Brain microvascular endothelial cell (primary cell): ENCODE measurements at regions not wholly inside any gene's neighbourhood (a gene's known extent, or its start where the extent isn't known, plus 50 kb on each side); places are given as distances from the start of the nearest gene placed in this dataset.

Experiments
- DNase-seq: peaks from one replicate; pipeline ENCODE4 v3.0.0-alpha.2; 2020
- H3K27ac ChIP-seq: fragments of 250-450 bp; sonication (Bioruptor Pico); 2 replicates; pipeline ENCODE4 v1.5.1; 2020; ENCODE audit warnings: mild to moderate bottlenecking, moderate library complexity
- H3K27me3 ChIP-seq: fragments of 250-450 bp; sonication (Bioruptor Pico); replicated peaks from 2 replicates; pipeline ENCODE4 v1.5.1; 2020; ENCODE audit warnings: mild to moderate bottlenecking
- H3K36me3 ChIP-seq: fragments of 250-450 bp; sonication (Bioruptor Pico); replicated peaks from 2 replicates; pipeline ENCODE4 v1.5.1; 2020; ENCODE audit warnings: mild to moderate bottlenecking
- H3K4me3 ChIP-seq: 2 replicates; pipeline ENCODE4 v1.5.1; 2011; ENCODE audit warnings: low read depth, mild to moderate bottlenecking, control low read depth, low read length, moderate library complexity
- in situ Hi-C: cut with HindIII; loops from 2 replicates; pipeline ENCODE4 v1.10.0; 2017; ENCODE audit warnings: low sequenced_read_pairs, low pct_ligation_motif_present
- TF ChIP-seq, protein P1 (sequence below): IDR thresholded peaks from 2 replicates; pipeline ENCODE4 v1.5.1; 2011; ENCODE audit warnings: low read depth, mild to moderate bottlenecking, moderate library complexity, low read length, control low read depth, inconsistent platforms; ENCODE audit errors: missing control alignments

DNA sequence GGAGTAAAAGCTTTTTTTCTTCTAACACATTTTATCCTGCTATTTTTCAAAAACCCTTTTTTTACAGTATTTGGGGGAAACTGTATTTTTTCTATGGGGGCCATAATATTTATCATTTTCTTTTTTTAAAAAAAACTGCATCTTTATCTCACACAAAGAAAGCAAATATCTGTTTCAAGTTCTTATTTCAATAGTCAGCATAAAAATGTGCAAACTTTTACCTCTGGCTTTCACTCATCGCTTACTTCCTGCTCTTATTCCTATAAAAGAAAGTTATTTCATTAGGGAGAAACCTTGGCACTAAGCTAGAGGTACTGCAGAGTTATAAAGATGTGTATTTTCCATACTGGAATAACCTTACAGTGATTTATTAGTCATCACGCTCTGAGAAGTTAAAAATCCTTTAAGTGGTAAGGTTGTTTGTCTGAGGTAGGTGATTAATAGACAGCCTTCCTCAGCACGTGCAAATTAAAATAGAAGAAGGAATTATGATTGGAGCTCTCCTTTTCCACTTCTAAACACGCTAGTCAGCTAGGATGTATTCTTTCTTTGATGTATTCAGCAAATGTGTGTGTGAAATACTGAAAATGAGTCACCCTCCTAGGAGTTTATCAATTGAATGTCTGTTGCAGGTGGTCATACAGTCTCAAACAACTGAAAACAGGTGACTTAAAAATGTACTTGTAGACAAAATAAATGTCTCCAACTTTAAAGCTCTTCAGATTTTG lies 461.0 kb downstream of the GXYLT1 start:
- Histone ChIP-seq H3K27ac (no peak overlapping the region), H3K36me3 (no peaks in the 10 kb centered on the region), H3K27me3 (no peaks in the 10 kb centered on the region), H3K4me3 (no peak overlapping the region)
- TF ChIP-seq, protein P1, sequence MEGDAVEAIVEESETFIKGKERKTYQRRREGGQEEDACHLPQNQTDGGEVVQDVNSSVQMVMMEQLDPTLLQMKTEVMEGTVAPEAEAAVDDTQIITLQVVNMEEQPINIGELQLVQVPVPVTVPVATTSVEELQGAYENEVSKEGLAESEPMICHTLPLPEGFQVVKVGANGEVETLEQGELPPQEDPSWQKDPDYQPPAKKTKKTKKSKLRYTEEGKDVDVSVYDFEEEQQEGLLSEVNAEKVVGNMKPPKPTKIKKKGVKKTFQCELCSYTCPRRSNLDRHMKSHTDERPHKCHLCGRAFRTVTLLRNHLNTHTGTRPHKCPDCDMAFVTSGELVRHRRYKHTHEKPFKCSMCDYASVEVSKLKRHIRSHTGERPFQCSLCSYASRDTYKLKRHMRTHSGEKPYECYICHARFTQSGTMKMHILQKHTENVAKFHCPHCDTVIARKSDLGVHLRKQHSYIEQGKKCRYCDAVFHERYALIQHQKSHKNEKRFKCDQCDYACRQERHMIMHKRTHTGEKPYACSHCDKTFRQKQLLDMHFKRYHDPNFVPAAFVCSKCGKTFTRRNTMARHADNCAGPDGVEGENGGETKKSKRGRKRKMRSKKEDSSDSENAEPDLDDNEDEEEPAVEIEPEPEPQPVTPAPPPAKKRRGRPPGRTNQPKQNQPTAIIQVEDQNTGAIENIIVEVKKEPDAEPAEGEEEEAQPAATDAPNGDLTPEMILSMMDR: no peak
- in situ Hi-C loops: no loop called here
- no peak for DNase-seq

DNA sequence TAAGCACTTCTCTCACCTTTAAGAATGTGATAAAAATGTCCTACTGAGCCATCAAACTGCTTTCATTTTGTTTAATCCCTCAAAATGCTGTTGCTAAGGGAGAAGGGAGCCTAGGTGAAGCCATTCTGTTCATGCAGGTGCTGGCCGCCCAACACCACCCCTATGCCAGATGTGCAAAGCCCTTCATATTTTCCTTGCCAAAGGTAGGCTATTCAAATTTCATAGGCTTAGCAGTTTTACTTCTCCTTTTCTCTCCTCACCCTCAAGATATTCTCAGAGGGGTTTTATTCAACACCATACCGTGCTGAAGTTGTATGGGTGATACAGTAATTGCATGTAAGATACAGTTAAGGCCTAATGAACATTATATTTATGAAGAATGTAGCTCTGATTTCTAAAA lies 461.7 kb downstream of the GXYLT1 start:
- H3K27me3 ChIP-seq: no peaks in the 10 kb centered on the region
- in situ Hi-C loops: no loop called here

DNA sequence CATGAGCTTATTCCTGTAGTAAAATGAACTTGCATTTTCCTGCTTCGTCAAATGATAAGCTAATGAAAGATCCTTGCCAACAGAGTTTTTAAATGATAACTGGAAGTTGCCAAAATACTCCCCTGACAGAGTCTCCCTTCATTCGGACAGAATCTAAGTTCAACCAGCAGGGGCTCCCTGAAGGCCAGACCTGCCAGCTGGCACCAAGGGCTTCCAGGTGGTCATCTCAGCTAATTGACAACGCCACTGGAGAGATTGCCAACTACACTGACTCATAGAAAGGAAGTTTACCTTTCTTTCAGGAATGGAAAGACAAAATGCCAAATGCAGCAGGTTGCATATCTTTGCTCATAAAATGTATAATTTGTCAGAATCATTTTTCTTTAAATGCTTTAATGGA lies 462.8 kb downstream of the GXYLT1 start:
- in situ Hi-C loops: no loop called here
- Histone ChIP-seq H3K27ac (no peak overlapping the region), H3K27me3 (no peaks in the 10 kb centered on the region), H3K4me3 (no peak overlapping the region), H3K36me3 (no peaks in the 10 kb centered on the region)
- DNase-seq: no peak
- TF ChIP-seq, protein P1: no peak

More for the DNA sequence above, 461.7 kb downstream of the GXYLT1 start:
- Histone ChIP-seq H3K4me3 (no peak overlapping the region), H3K36me3 (no peaks in the 10 kb centered on the region), H3K27ac (no peak overlapping the region)
- DNase-seq: no peak
- TF ChIP-seq, protein P1: no peak

DNA sequence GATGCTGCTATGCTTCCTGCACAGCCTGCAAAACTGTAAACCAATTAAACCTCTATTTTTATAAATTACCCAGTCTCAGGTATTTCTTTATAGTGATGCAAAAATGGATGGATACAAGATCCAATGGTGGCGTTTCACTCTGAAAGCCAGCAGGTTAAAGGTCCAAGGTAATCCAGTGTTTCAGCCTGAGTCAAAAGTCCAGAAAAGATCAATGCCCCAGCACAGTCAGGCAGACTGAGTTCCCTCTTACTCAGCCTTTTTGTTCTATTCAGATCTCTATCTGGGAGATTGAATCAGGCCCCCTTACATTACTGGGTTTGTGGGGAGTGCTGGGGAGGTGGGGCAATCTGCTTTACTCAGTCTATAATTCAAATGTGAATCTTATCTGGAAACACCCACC lies 464.5 kb downstream of the GXYLT1 start:
- in situ Hi-C loops: no loop called here
- Histone ChIP-seq H3K27me3 (no peaks in the 10 kb centered on the region), H3K4me3 (no peak overlapping the region), H3K36me3 (no peaks in the 10 kb centered on the region), H3K27ac (no peak overlapping the region)
- no peak for DNase-seq
- TF ChIP-seq, protein P1: no peak

DNA sequence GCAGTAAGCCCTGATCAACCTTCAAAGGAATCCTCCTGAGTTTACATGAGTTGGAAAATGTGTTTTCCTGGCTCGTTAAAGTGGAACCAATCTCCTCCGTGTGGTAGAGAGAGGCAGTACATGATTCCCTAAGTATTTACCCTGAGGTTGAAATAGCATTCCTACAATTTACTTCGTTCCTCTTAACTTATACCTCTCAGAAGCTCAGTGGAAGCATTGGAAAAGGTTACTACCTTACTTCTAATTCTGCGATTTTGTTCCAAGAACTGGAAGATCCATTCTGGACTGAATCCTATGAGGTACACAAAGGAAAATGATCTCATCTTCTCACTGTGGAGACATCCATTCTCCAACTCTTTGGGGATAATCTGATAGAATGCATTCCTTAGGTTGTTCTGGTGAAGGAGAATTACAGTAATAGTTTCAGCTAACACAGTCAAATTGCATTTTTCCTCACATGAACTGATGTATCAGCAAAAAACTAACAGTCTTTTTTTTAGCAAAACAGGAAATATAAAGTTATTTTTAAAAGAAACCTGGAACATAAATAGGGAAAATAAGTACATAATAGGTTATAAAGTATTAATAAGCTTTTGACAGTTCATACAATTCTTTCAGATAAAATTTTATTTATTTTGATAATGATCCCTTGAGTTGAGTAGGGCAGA lies 475.6 kb downstream of the PDZRN4 start:
- TF ChIP-seq, protein P1: no peak
- Histone ChIP-seq H3K27me3 (no peaks in the 10 kb centered on the region), H3K4me3 (no peak overlapping the region), H3K27ac (no peak overlapping the region), H3K36me3 (no peaks in the 10 kb centered on the region)
- no peak for DNase-seq
- in situ Hi-C loops: no loop called here
